ENCODE measurements at regions not wholly inside any gene's neighbourhood (a gene's known extent, or its start where the extent isn't known, plus 50 kb on each side); places are given as distances from the start of the nearest gene placed in this dataset.

DNA sequence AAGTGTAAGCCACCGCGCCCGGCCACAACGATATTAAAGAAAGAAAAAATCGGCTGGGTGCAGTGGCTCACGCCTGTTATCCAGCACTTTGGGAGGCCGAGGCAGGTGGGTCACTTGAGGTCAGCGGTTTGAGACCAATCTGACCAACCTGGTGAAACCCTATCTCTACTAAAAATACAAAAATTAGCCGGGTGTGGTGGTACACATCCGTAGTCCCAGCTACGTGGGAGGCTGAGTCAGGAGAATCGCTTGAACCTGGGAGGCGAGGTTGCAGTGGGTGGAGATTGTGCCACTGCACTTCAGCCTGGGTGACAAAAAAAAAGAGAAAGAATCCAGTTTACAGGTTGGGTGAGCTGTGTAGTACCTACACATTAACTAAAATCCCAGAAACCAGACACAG, 99.9 kb upstream of the CACNA1A start:
- no peak overlapping the region for H3K4me3 ChIP-seq (ENCODE audit: control insufficient read depth in 1 of 7, extremely low read depth in 1 of 7, insufficient read depth in 4 of 7, low read depth in 2 of 7, low read length in 6 of 7)
- POLR2A ChIA-PET, result no interaction called here
- H3K9me3 ChIP-seq (ENCODE audit: control extremely low read depth in 1 of 5, control insufficient read depth in 4 of 5, insufficient read depth in 2 of 5, low read depth in 1 of 5, low read length in 4 of 5), result no peaks in the 10 kb centered on the region
- no peaks in the 10 kb centered on the region for H3K27me3 ChIP-seq (replicated peaks in 2 of 5; ENCODE audit: control insufficient read depth in 4 of 5, insufficient read depth in 5 of 5, low read length in 4 of 5)
- H3K4me1 ChIP-seq (ENCODE audit: control extremely low read depth in 1 of 4, control insufficient read depth in 4 of 4, insufficient read depth in 4 of 4, low read length in 3 of 4), result peaks cover 0 to 3% (median 0%) of the 10 kb centered on the region in 4 experiments
- WGBS (ENCODE audit: insufficient coverage), result 95% methylated on average over 13 of the region's 13 CpGs
- CTCF ChIA-PET, result no interaction called here
- no peak overlapping the region for H3K27ac ChIP-seq (ENCODE audit: insufficient read depth in 1 of 2, low read depth in 1 of 2, low read length in 2 of 2, poor library complexity in 1 of 2, severe bottlenecking in 2 of 2)
- DNase-seq, result no peak
- no peaks in the 10 kb centered on the region for H3K36me3 ChIP-seq (ENCODE audit: control insufficient read depth in 4 of 4, insufficient read depth in 4 of 4, low read length in 3 of 4)

DNA sequence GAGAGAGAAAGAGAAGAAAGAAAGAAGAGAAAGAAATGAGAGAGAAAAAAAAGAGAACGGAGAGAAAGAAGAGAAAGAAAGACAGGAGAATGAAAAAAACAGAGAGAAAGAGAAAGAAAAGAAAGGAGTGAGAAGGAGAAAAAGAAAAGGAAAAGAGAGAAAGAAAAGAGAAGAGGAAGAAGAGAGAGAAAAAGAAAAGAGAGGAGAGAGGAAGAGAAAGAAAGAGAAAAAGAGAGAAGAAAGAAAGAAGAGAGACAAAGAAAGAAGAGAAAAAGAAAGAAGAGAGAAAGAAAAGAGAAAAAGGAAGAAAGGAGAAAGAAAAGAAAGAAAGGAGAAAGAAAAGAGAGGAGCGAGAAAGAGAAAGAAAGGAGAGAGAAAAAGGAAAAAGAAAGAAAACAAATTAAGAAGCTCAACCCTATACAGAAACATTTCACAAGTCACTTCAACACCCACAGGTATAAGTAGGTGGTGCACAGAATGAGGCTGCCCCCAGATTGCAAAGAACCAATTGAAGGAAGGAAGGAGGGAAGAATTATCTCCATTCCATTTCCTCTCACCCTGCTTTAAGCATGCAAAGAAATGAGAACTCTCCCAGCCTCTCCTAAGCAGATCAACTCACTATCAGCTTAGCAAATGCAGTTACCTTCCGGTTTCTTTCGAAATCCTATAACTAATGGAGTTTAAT, 98.8 kb upstream of the CACNA1A start:
- no peaks in the 10 kb centered on the region for H3K36me3 ChIP-seq (ENCODE audit: control insufficient read depth in 4 of 4, insufficient read depth in 4 of 4, low read length in 3 of 4)
- 83% methylated on average over 1 of the region's 4 CpGs for WGBS (ENCODE audit: insufficient coverage)

DNA sequence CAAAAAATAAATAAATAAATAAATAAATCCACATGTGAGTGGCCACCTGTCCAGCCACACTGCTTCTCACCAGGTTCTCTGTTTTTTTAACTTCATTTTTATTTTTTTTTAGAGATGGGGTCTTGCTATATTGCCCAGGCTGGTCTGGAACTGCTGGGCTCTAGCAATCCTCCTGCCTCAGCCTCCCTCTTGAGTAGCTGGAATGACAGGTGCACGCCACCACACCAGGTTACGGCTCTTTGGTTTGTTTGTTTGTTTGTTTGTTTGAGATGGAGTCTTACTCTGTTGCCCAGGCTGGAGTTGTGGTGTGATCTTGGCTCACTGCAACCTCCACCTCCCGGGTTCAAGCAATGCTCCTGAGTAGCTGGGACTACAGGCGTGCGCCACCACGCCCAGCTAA, 94.5 kb upstream of the CACNA1A start:
- CTCF ChIA-PET, result no interaction called here
- DNase-seq, result no peak
- POLR2A ChIA-PET, result no interaction called here

More for the DNA sequence above, 98.8 kb upstream of the CACNA1A start:
- ChIA-PET POLR2A (no interaction called here), CTCF (no interaction called here)
- peak in 1 of 3 donors; percentile 27 for DNase-seq
- H3K9me3 ChIP-seq (ENCODE audit: control extremely low read depth in 1 of 5, control insufficient read depth in 4 of 5, insufficient read depth in 2 of 5, low read depth in 1 of 5, low read length in 4 of 5), result no peaks in the 10 kb centered on the region
- no peak overlapping the region for H3K27ac ChIP-seq (ENCODE audit: insufficient read depth in 1 of 2, low read depth in 1 of 2, low read length in 2 of 2, poor library complexity in 1 of 2, severe bottlenecking in 2 of 2)
- no peak overlapping the region for H3K4me3 ChIP-seq (ENCODE audit: control insufficient read depth in 1 of 7, extremely low read depth in 1 of 7, insufficient read depth in 4 of 7, low read depth in 2 of 7, low read length in 6 of 7)
- H3K4me1 ChIP-seq (ENCODE audit: control extremely low read depth in 1 of 4, control insufficient read depth in 4 of 4, insufficient read depth in 4 of 4, low read length in 3 of 4), result peaks cover 0 to 3% (median 0%) of the 10 kb centered on the region in 4 experiments
- H3K27me3 ChIP-seq (replicated peaks in 2 of 5; ENCODE audit: control insufficient read depth in 4 of 5, insufficient read depth in 5 of 5, low read length in 4 of 5), result no peaks in the 10 kb centered on the region

DNA sequence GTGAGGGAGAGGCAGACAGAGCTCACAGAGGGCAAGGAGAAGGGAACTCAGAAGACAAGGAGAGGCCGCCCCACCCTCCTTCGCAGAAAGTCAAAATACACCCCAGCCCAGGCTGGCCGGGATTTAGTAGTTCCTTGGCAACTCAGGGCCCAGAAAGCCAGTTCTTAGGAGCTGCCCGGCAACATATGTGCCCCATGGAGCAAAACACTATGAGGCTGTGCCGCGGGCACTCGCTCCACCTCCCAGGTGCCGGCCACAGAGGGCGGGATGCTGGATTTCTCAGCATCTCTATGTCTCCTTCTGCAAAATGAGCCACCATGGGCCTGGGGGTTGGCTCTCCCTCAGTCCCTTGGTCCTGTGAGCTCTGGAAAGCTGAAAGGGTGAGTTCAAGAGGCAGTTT, 93.8 kb upstream of the CACNA1A start:
- H3K4me1 ChIP-seq (ENCODE audit: control extremely low read depth in 1 of 4, control insufficient read depth in 4 of 4, insufficient read depth in 4 of 4, low read length in 3 of 4), result peaks cover 0 to under 1% (median 0%) of the 10 kb centered on the region in 4 experiments
- no peaks in the 10 kb centered on the region for H3K27me3 ChIP-seq (replicated peaks in 2 of 5; ENCODE audit: control insufficient read depth in 4 of 5, insufficient read depth in 5 of 5, low read length in 4 of 5)
- no peak overlapping the region for H3K4me3 ChIP-seq (ENCODE audit: control insufficient read depth in 1 of 7, extremely low read depth in 1 of 7, insufficient read depth in 4 of 7, low read depth in 2 of 7, low read length in 6 of 7)
- DNase-seq, result no peak
- no peaks in the 10 kb centered on the region for H3K36me3 ChIP-seq (ENCODE audit: control insufficient read depth in 4 of 4, insufficient read depth in 4 of 4, low read length in 3 of 4)
- POLR2A ChIA-PET, result no interaction called here
- CTCF ChIA-PET, result interaction anchor here (1.1 kb wide), 1 partner anchor 322 kb away, joined by 3 read pairs; no protein-coding TSS in a partner anchor
- no peaks in the 10 kb centered on the region for H3K9me3 ChIP-seq (ENCODE audit: control extremely low read depth in 1 of 5, control insufficient read depth in 4 of 5, insufficient read depth in 2 of 5, low read depth in 1 of 5, low read length in 4 of 5)
- WGBS (ENCODE audit: insufficient coverage), result 94% methylated on average over 9 of the region's 9 CpGs
- no peak overlapping the region for H3K27ac ChIP-seq (ENCODE audit: insufficient read depth in 1 of 2, low read depth in 1 of 2, low read length in 2 of 2, poor library complexity in 1 of 2, severe bottlenecking in 2 of 2)

More for the DNA sequence above, 94.5 kb upstream of the CACNA1A start:
- Histone ChIP-seq H3K9me3 (ENCODE audit: control extremely low read depth in 1 of 5, control insufficient read depth in 4 of 5, insufficient read depth in 2 of 5, low read depth in 1 of 5, low read length in 4 of 5) (no peaks in the 10 kb centered on the region), H3K4me1 (ENCODE audit: control extremely low read depth in 1 of 4, control insufficient read depth in 4 of 4, insufficient read depth in 4 of 4, low read length in 3 of 4) (peaks cover 0 to 3% (median 0%) of the 10 kb centered on the region in 4 experiments), H3K4me3 (ENCODE audit: control insufficient read depth in 1 of 7, extremely low read depth in 1 of 7, insufficient read depth in 4 of 7, low read depth in 2 of 7, low read length in 6 of 7) (no peak overlapping the region), H3K27me3 (replicated peaks in 2 of 5; ENCODE audit: control insufficient read depth in 4 of 5, insufficient read depth in 5 of 5, low read length in 4 of 5) (no peaks in the 10 kb centered on the region), H3K27ac (ENCODE audit: insufficient read depth in 1 of 2, low read depth in 1 of 2, low read length in 2 of 2, poor library complexity in 1 of 2, severe bottlenecking in 2 of 2) (no peak overlapping the region), H3K36me3 (ENCODE audit: control insufficient read depth in 4 of 4, insufficient read depth in 4 of 4, low read length in 3 of 4) (no peaks in the 10 kb centered on the region)
- WGBS (ENCODE audit: insufficient coverage), result 97% methylated on average over 5 of the region's 6 CpGs

DNA sequence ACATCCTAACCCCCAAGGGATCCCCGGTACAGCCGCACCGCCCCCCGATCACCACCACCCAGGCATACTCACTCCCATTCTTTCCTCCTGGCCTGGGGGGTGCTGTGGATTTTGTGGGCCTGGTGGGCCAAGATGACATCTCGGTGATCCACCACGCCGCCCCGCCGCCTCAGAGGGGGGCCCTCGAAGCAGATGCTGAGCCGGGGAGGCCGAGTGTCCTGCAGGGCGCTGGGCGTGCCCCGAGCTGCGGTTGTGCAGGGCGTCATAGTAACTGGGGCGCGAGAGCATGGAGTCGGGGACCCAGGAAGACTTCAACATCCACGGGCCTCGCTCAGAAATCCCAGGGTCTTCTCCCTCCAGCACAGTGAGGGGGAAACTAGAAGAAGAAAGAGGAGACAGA, 93.4 kb upstream of the CACNA1A start:
- no peak overlapping the region for H3K4me3 ChIP-seq (ENCODE audit: control insufficient read depth in 1 of 7, extremely low read depth in 1 of 7, insufficient read depth in 4 of 7, low read depth in 2 of 7, low read length in 6 of 7)
- no peak for DNase-seq
- H3K36me3 ChIP-seq (ENCODE audit: control insufficient read depth in 4 of 4, insufficient read depth in 4 of 4, low read length in 3 of 4), result no peaks in the 10 kb centered on the region
- H3K27ac ChIP-seq (ENCODE audit: insufficient read depth in 1 of 2, low read depth in 1 of 2, low read length in 2 of 2, poor library complexity in 1 of 2, severe bottlenecking in 2 of 2), result no peak overlapping the region
- WGBS (ENCODE audit: insufficient coverage), result 94% methylated on average over 17 of the region's 22 CpGs
- no peaks in the 10 kb centered on the region for H3K27me3 ChIP-seq (replicated peaks in 2 of 5; ENCODE audit: control insufficient read depth in 4 of 5, insufficient read depth in 5 of 5, low read length in 4 of 5)
- ChIA-PET POLR2A (no interaction called here), CTCF (interaction anchor here (1.1 kb wide), 1 partner anchor 322 kb away, joined by 3 read pairs; no protein-coding TSS in a partner anchor)
- H3K9me3 ChIP-seq (ENCODE audit: control extremely low read depth in 1 of 5, control insufficient read depth in 4 of 5, insufficient read depth in 2 of 5, low read depth in 1 of 5, low read length in 4 of 5), result no peaks in the 10 kb centered on the region
- no peaks in the 10 kb centered on the region for H3K4me1 ChIP-seq (ENCODE audit: control extremely low read depth in 1 of 4, control insufficient read depth in 4 of 4, insufficient read depth in 4 of 4, low read length in 3 of 4)

DNA sequence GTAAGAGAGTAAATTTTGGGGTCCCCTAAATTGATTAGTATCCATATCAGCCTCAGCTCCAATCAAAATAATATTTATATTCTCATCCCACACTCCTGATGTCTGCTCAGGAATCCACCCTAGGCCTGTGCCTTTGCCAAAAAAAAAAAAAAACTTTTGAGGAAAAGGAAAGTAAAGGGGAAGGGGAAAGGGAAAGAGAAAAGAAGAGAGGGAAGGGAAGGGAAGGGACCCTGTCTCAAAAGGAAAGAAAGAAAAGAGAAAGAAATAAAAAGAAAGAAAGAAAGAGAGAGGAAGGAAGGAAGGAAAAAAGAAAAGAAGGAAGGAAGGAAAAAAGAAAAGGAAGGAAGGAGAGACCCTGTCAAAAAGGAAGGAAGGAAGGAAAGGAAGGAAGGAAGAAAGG, 91.8 kb upstream of the CACNA1A start:
- no peak for DNase-seq
- POLR2A ChIA-PET, result interaction anchor here (1.4 kb wide), 1 partner anchor 235 kb away, joined by 4 read pairs; no protein-coding TSS in a partner anchor

DNA sequence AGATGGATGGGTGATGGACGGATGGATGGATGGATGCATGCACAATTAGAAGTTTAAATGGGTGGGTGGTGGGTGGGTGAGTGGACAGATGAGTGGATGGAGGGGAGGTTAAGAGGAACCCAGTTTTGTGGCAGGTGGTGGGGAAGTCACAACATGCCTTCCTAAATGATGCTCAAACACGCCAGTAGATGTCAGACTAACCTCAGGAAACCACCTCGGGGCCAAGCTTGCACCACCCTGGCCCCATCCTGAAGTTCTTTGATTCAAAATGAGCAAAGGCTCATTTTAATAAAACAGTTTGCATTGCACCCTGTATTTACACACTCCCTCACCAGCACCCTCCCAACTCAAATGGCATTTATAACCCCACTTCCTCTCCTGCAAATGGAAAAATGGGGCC, 91.4 kb upstream of the CACNA1A start:
- POLR2A ChIA-PET, result interaction anchor here (1.4 kb wide), 1 partner anchor 236 kb away, joined by 4 read pairs; no protein-coding TSS in a partner anchor
- 0% methylated on average over 3 of the region's 3 CpGs for WGBS (ENCODE audit: insufficient coverage)

More for the DNA sequence above, 91.8 kb upstream of the CACNA1A start:
- H3K27me3 ChIP-seq (replicated peaks in 2 of 5; ENCODE audit: control insufficient read depth in 4 of 5, insufficient read depth in 5 of 5, low read length in 4 of 5), result no peaks in the 10 kb centered on the region
- no peaks in the 10 kb centered on the region for H3K36me3 ChIP-seq (ENCODE audit: control insufficient read depth in 4 of 4, insufficient read depth in 4 of 4, low read length in 3 of 4)
- CTCF ChIA-PET, result interaction anchor here (0.8 to 1.5 kb wide), 5 partner anchors 12 to 319 kb away, joined by 3 to 4 read pairs (median 3); no protein-coding TSS in a partner anchor
- H3K9me3 ChIP-seq (ENCODE audit: control extremely low read depth in 1 of 5, control insufficient read depth in 4 of 5, insufficient read depth in 2 of 5, low read depth in 1 of 5, low read length in 4 of 5), result no peaks in the 10 kb centered on the region
- H3K4me1 ChIP-seq (ENCODE audit: control extremely low read depth in 1 of 4, control insufficient read depth in 4 of 4, insufficient read depth in 4 of 4, low read length in 3 of 4), result no peaks in the 10 kb centered on the region
- no peak overlapping the region for H3K27ac ChIP-seq (ENCODE audit: insufficient read depth in 1 of 2, low read depth in 1 of 2, low read length in 2 of 2, poor library complexity in 1 of 2, severe bottlenecking in 2 of 2)
- H3K4me3 ChIP-seq (ENCODE audit: control insufficient read depth in 1 of 7, extremely low read depth in 1 of 7, insufficient read depth in 4 of 7, low read depth in 2 of 7, low read length in 6 of 7), result no peak overlapping the region

More for the DNA sequence above, 91.4 kb upstream of the CACNA1A start:
- Histone ChIP-seq H3K27me3 (replicated peaks in 2 of 5; ENCODE audit: control insufficient read depth in 4 of 5, insufficient read depth in 5 of 5, low read length in 4 of 5) (no peaks in the 10 kb centered on the region), H3K36me3 (ENCODE audit: control insufficient read depth in 4 of 4, insufficient read depth in 4 of 4, low read length in 3 of 4) (no peaks in the 10 kb centered on the region), H3K9me3 (ENCODE audit: control extremely low read depth in 1 of 5, control insufficient read depth in 4 of 5, insufficient read depth in 2 of 5, low read depth in 1 of 5, low read length in 4 of 5) (no peaks in the 10 kb centered on the region), H3K27ac (ENCODE audit: insufficient read depth in 1 of 2, low read depth in 1 of 2, low read length in 2 of 2, poor library complexity in 1 of 2, severe bottlenecking in 2 of 2) (no peak overlapping the region), H3K4me1 (ENCODE audit: control extremely low read depth in 1 of 4, control insufficient read depth in 4 of 4, insufficient read depth in 4 of 4, low read length in 3 of 4) (no peaks in the 10 kb centered on the region), H3K4me3 (ENCODE audit: control insufficient read depth in 1 of 7, extremely low read depth in 1 of 7, insufficient read depth in 4 of 7, low read depth in 2 of 7, low read length in 6 of 7) (no peak overlapping the region)
- peak; percentile 76 to 89 (median 84) for DNase-seq
- CTCF ChIA-PET, result interaction anchor here (0.8 to 1.5 kb wide), 5 partner anchors 12 to 319 kb away, joined by 3 to 4 read pairs (median 3); no protein-coding TSS in a partner anchor
